H9 (cell line): ENCODE measurements at regions not wholly inside any gene's neighbourhood (a gene's known extent, or its start where the extent isn't known, plus 50 kb on each side); places are given as distances from the start of the nearest gene placed in this dataset.

Source experiments
- DNase-seq: peaks from one replicate; pipeline ENCODE4 v3.0.0-alpha.2; 2017
- H2AFZ ChIP-seq: one replicate; pipeline ENCODE4 v1.6.1; 2013; ENCODE audit warnings: mild to moderate bottlenecking, low read length, control low read depth, moderate library complexity
- H2AK5ac ChIP-seq: 2 replicates; pipeline ENCODE4 v1.6.1; 2013; ENCODE audit warnings: low read length, control low read depth, mixed read lengths; ENCODE audit not compliant: insufficient read length
- H2BK120ac ChIP-seq: one replicate; pipeline ENCODE4 v1.6.1; 2013; ENCODE audit warnings: low read depth, mild to moderate bottlenecking, low read length, control low read depth, inconsistent platforms; ENCODE audit not compliant: poor library complexity, severe bottlenecking
- H2BK12ac ChIP-seq: 2 replicates; pipeline ENCODE4 v1.6.1; 2013; ENCODE audit warnings: low read length, control low read depth, mixed read lengths, low read depth; ENCODE audit not compliant: insufficient read length
- H2BK15ac ChIP-seq: 2 replicates; pipeline ENCODE4 v1.6.1; 2013; ENCODE audit warnings: low read depth, low read length, control low read depth
- H2BK20ac ChIP-seq: one replicate; pipeline ENCODE4 v1.6.1; 2013; ENCODE audit warnings: low read depth, mild to moderate bottlenecking, low read length, control low read depth, inconsistent platforms; ENCODE audit not compliant: poor library complexity, severe bottlenecking
- H2BK5ac ChIP-seq: 2 replicates; pipeline ENCODE4 v1.6.1; 2013; ENCODE audit warnings: low read length, control low read depth, mixed read lengths; ENCODE audit not compliant: insufficient read length
- H3K14ac ChIP-seq: 2 replicates; pipeline ENCODE4 v1.6.1; 2013; ENCODE audit warnings: low read length, control low read depth; ENCODE audit not compliant: insufficient read depth
- H3K18ac ChIP-seq: 2 replicates; pipeline ENCODE4 v1.6.1; 2013; ENCODE audit warnings: low read depth, mild to moderate bottlenecking, mixed read lengths, low read length, control low read depth; ENCODE audit not compliant: insufficient read length
- H3K23ac ChIP-seq: 2 replicates; pipeline ENCODE4 v1.6.1; 2013; ENCODE audit warnings: low read length, control low read depth, mixed read lengths, low read depth; ENCODE audit not compliant: insufficient read length
- H3K23me2 ChIP-seq: 2 replicates; pipeline ENCODE4 v1.6.1; 2013; ENCODE audit warnings: low read depth, mild to moderate bottlenecking, mixed read lengths, low read length, control low read depth; ENCODE audit not compliant: insufficient read length, poor library complexity, severe bottlenecking
- H3K27ac ChIP-seq: 2 replicates; pipeline ENCODE4 v1.5.1; 2013; ENCODE audit warnings: low read length, control low read depth, mixed read lengths, low read depth; ENCODE audit not compliant: insufficient read length
- H3K27me3 ChIP-seq: 2 replicates; pipeline ENCODE4 v1.6.1; 2013; ENCODE audit warnings: low read length, control low read depth, inconsistent platforms; ENCODE audit not compliant: insufficient read depth
- H3K4ac ChIP-seq: 2 replicates; pipeline ENCODE4 v1.6.1; 2013; ENCODE audit warnings: low read depth, mild to moderate bottlenecking, control low read depth, inconsistent platforms, low read length, moderate library complexity
- H3K4me1 ChIP-seq: 2 replicates; pipeline ENCODE4 v1.6.1; 2013; ENCODE audit warnings: low read length, control low read depth, inconsistent platforms; ENCODE audit not compliant: insufficient read depth
- H3K4me2 ChIP-seq: 2 replicates; pipeline ENCODE4 v1.6.1; 2013; ENCODE audit warnings: low read length, control low read depth, mixed read lengths; ENCODE audit not compliant: insufficient read length, insufficient read depth
- H3K56ac ChIP-seq: 2 replicates; pipeline ENCODE4 v1.6.1; 2013; ENCODE audit warnings: low read depth, mild to moderate bottlenecking, mixed read lengths, low read length, control low read depth; ENCODE audit not compliant: insufficient read length
- H3K79me1 ChIP-seq: 2 replicates; pipeline ENCODE4 v1.6.1; 2013; ENCODE audit warnings: low read depth, mild to moderate bottlenecking, moderate library complexity, low read length, control low read depth, inconsistent platforms; ENCODE audit not compliant: insufficient read depth, poor library complexity, severe bottlenecking
- H3K79me2 ChIP-seq: 2 replicates; pipeline ENCODE4 v1.6.1; 2013; ENCODE audit warnings: low read length, control low read depth, inconsistent platforms; ENCODE audit not compliant: insufficient read depth
- H3K9ac ChIP-seq: 2 replicates; pipeline ENCODE4 v1.6.1; 2013; ENCODE audit warnings: low read length, control low read depth, mixed read lengths; ENCODE audit not compliant: insufficient read length; ENCODE audit errors: extremely low read depth
- H3K9me3 ChIP-seq: one replicate; pipeline ENCODE4 v1.6.1; 2013; ENCODE audit warnings: low read depth, low read length, inconsistent platforms; ENCODE audit not compliant: control insufficient read depth
- H3T11ph ChIP-seq: one replicate; pipeline ENCODE4 v1.6.1; 2013; ENCODE audit warnings: mild to moderate bottlenecking, low read length, control low read depth, inconsistent platforms
- H4K20me1 ChIP-seq: one replicate; pipeline ENCODE4 v1.6.1; 2013; ENCODE audit not compliant: control insufficient read depth, insufficient read length, insufficient read depth
- H4K5ac ChIP-seq: 2 replicates; pipeline ENCODE4 v1.6.1; 2013; ENCODE audit warnings: low read depth, mild to moderate bottlenecking, mixed read lengths, low read length, control low read depth; ENCODE audit not compliant: insufficient read length
- H4K8ac ChIP-seq: replicated peaks from 2 replicates; pipeline ENCODE4 v1.6.1; 2013; ENCODE audit warnings: low read length, control low read depth, mixed read lengths, low read depth; ENCODE audit not compliant: insufficient read length
- H4K91ac ChIP-seq: 2 replicates; pipeline ENCODE4 v1.6.1; 2013; ENCODE audit warnings: low read depth, mild to moderate bottlenecking, moderate library complexity, mixed read lengths, low read length, control low read depth; ENCODE audit not compliant: insufficient read length
- H3K27ac Mint-ChIP-seq, 3 experiments: 2 replicates in 2 of 3; 3 replicates in 1 of 3; pipeline ENCODE4 v1.8.0; 2020 to 2021; ENCODE audit warnings: mixed read lengths in 3 of 3, mild to moderate bottlenecking in 1 of 3, moderate library complexity in 1 of 3
- H3K27me3 Mint-ChIP-seq: 2 replicates; pipeline ENCODE4 v1.8.0; 2021; ENCODE audit warnings: low read depth, mild to moderate bottlenecking, moderate library complexity, mixed read lengths
- H3K36me3 Mint-ChIP-seq, 3 experiments: 2 replicates in 2 of 3; 3 replicates in 1 of 3; pipeline ENCODE4 v1.8.0; 2020 to 2021; ENCODE audit warnings: low read depth in 3 of 3, mixed read lengths in 3 of 3; ENCODE audit not compliant: insufficient read depth in 1 of 3
- H3K4me1 Mint-ChIP-seq, 2 experiments: 2 replicates each; pipeline ENCODE4 v1.8.0; 2020; ENCODE audit warnings: mixed read lengths in 2 of 2
- H3K4me3 Mint-ChIP-seq, 2 experiments: 2 replicates in 1 of 2; 3 replicates in 1 of 2; pipeline ENCODE4 v1.8.0; 2020 to 2021; ENCODE audit warnings: mild to moderate bottlenecking in 2 of 2, mixed read lengths in 2 of 2, moderate library complexity in 1 of 2
- H3K9me3 Mint-ChIP-seq, 2 experiments: 2 replicates in 1 of 2; 3 replicates in 1 of 2; pipeline ENCODE4 v1.8.0; 2020; ENCODE audit warnings: mild to moderate bottlenecking in 2 of 2, mixed read lengths in 2 of 2, moderate library complexity in 1 of 2
- WGBS: extraction: QIAGEN DNeasy Blood & Tissue Kit; methylation state at CpG from one replicate; pipeline ENCODE4 v1.1.7; 2013; ENCODE audit warnings: missing lambda C conversion rate, low lambda C conversion rate, mixed read lengths; ENCODE audit not compliant: insufficient read length; ENCODE audit errors: extremely low coverage; 5-methylcytosine and 5-hydroxymethylcytosine counted together
- TF ChIP-seq, protein P1 (sequence below): fragments of 200-600 bp; sonication (generic); conservative IDR thresholded peaks from 3 replicates; pipeline ENCODE4 v1.8.0; 2021; ENCODE audit warnings: antibody characterized with exemption, mild to moderate bottlenecking

DNA sequence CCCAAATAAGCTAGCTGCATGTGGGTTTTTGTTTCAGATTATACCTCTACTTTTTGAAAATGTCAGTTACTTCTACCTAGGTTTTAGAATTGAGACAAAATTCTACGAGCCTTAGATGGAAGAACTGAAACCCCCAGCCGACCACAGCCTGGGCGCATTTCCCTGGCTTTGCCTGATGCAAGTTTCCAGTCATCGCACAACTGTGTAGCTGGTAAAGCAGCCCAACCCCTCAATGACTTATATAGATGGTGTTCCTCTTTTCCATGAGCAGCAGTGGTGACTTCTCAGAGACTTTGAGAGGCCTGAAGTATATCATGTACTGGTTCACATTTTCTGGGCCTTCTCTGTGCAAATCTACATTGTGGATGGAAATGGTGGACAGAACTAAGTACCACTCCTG, 515.4 kb upstream of the RAB6C start:
- no peaks in the 10 kb centered on the region for H3K79me1 ChIP-seq
- WGBS, result no CpG with 5 or more reads among the region's 4 CpGs
- H3K23ac ChIP-seq, result no peak overlapping the region
- no peak overlapping the region for H2BK120ac ChIP-seq
- H4K20me1 ChIP-seq, result no peaks in the 10 kb centered on the region
- no peak overlapping the region for H2BK15ac ChIP-seq
- H3K4me2 ChIP-seq, result no peak overlapping the region
- H2AK5ac ChIP-seq, result no peak overlapping the region
- H3K56ac ChIP-seq, result no peak overlapping the region
- H3K79me2 ChIP-seq, result no peaks in the 10 kb centered on the region
- no peak overlapping the region for H3K18ac ChIP-seq
- no peak overlapping the region for H3K9ac ChIP-seq
- TF ChIP-seq, protein P1, sequence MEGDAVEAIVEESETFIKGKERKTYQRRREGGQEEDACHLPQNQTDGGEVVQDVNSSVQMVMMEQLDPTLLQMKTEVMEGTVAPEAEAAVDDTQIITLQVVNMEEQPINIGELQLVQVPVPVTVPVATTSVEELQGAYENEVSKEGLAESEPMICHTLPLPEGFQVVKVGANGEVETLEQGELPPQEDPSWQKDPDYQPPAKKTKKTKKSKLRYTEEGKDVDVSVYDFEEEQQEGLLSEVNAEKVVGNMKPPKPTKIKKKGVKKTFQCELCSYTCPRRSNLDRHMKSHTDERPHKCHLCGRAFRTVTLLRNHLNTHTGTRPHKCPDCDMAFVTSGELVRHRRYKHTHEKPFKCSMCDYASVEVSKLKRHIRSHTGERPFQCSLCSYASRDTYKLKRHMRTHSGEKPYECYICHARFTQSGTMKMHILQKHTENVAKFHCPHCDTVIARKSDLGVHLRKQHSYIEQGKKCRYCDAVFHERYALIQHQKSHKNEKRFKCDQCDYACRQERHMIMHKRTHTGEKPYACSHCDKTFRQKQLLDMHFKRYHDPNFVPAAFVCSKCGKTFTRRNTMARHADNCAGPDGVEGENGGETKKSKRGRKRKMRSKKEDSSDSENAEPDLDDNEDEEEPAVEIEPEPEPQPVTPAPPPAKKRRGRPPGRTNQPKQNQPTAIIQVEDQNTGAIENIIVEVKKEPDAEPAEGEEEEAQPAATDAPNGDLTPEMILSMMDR, result no peak
- H3K27ac ChIP-seq, result no peak overlapping the region
- Mint-ChIP-seq H3K4me3 (no peak overlapping the region), H3K36me3 (peaks cover 0 to 7% (median 0%) of the 10 kb centered on the region in 3 experiments; a peak in 1 of 7 replicates), H3K4me1 (no peaks in the 10 kb centered on the region), H3K27ac (no peak overlapping the region), H3K9me3 (peaks cover 7 to 12% of the 10 kb centered on the region in 2 experiments; a peak in 3 of 5 replicates), H3K27me3 (peaks cover 9% of the 10 kb centered on the region)
- H2AFZ ChIP-seq, result no peak overlapping the region
- H3K14ac ChIP-seq, result no peak overlapping the region
- H3K9me3 ChIP-seq, result no peaks in the 10 kb centered on the region
- H3T11ph ChIP-seq, result no peak overlapping the region
- no peaks in the 10 kb centered on the region for H3K4me1 ChIP-seq
- H4K5ac ChIP-seq, result no peak overlapping the region
- no peak overlapping the region for H4K8ac ChIP-seq
- no peak overlapping the region for H4K91ac ChIP-seq
- H3K23me2 ChIP-seq, result no peaks in the 10 kb centered on the region
- no peak for DNase-seq
- no peak overlapping the region for H2BK12ac ChIP-seq
- H2BK5ac ChIP-seq, result no peak overlapping the region
- no peak overlapping the region for H3K4ac ChIP-seq
- H2BK20ac ChIP-seq, result no peak overlapping the region
- no peaks in the 10 kb centered on the region for H3K27me3 ChIP-seq
